Sciatic nerve (tissue), 2 donors: ENCODE measurements at regions not wholly inside any gene's neighbourhood (a gene's known extent, or its start where the extent isn't known, plus 50 kb on each side); places are given as distances from the start of the nearest gene placed in this dataset.
A peak's percentile ranks its signal among the peaks of the same experiment; 100 is the strongest.

Experiments used
- ATAC-seq: fragments of 200-7000 bp; cut with Tn5 transposase; one replicate; pipeline ENCODE4 v1.9.1; 2020; ENCODE audit warnings: mild to moderate bottlenecking, moderate library complexity
- DNase-seq: peaks from one replicate; pipeline ENCODE4 v3.0.0-alpha.2; 2020; ENCODE audit warnings: low spot score
- intact Hi-C: fragments of 100-400 bp; cut with DNase I; formaldehyde crosslinking; loops from one replicate; pipeline ENCODE4 v1.14.2; 2022
- donor health status: DM: no; HTN: no; CAD: no.
- donor health status: DM: no; HTN: no; CAD: no.

- no peak for ATAC-seq
- intact Hi-C loops = no loop called here
- no peak for DNase-seq
These were observed 90.8 kb upstream of the RAB4A start for GRCh38 chr1:229180161-229180560.

GRCh38 chr1:229181419-229181818 lies 89.5 kb upstream of the RAB4A start:
- intact Hi-C loops = no loop called here
- DNase-seq (no peak), ATAC-seq (no peak)

- intact Hi-C loops = no loop called here
- no peak for DNase-seq
- ATAC-seq = no peak
These were observed 87.3 kb upstream of the RAB4A start for GRCh38 chr1:229183588-229183987.

GRCh38 chr1:229184066-229184465 lies 86.8 kb upstream of the RAB4A start:
- intact Hi-C loops = no loop called here
- ATAC-seq = no peak

GRCh38 chr1:229185963-229186362 lies 84.9 kb upstream of the RAB4A start:
- ATAC-seq = no peak
- intact Hi-C loops = no loop called here
- no peak for DNase-seq

More at GRCh38 chr1:229184066-229184465, 86.8 kb upstream of the RAB4A start:
- no peak for DNase-seq

GRCh38 chr1:229186373-229187056 lies 84.4 kb upstream of the RAB4A start:
- intact Hi-C loops = no loop called here
- ATAC-seq = peak; percentile 26
- no peak for DNase-seq

- no peak for ATAC-seq
- intact Hi-C loops = no loop called here
- DNase-seq = no peak
These were observed 80.8 kb upstream of the RAB4A start for GRCh38 chr1:229190057-229190575.

- DNase-seq (no peak), ATAC-seq (no peak)
- intact Hi-C loops = no loop called here
These were observed 79.7 kb upstream of the RAB4A start for GRCh38 chr1:229191066-229191674.

- intact Hi-C loops = no loop called here
- no peak for DNase-seq
These were observed 78.9 kb upstream of the RAB4A start for GRCh38 chr1:229192031-229192430.

GRCh38 chr1:229192853-229193252 lies 78.1 kb upstream of the RAB4A start:
- DNase-seq = no peak
- no peak for ATAC-seq
- intact Hi-C loops = no loop called here

More at GRCh38 chr1:229192031-229192430, 78.9 kb upstream of the RAB4A start:
- ATAC-seq = no peak

GRCh38 chr1:229194096-229194495 lies 76.8 kb upstream of the RAB4A start:
- no peak for DNase-seq
- ATAC-seq = no peak
- intact Hi-C loops = no loop called here

GRCh38 chr1:229195246-229195645 lies 75.7 kb upstream of the RAB4A start:
- intact Hi-C loops = no loop called here
- DNase-seq (no peak), ATAC-seq (no peak)

- ATAC-seq (no peak), DNase-seq (no peak)
- intact Hi-C loops = no loop called here
These were observed 74.3 kb upstream of the RAB4A start for GRCh38 chr1:229196404-229197264.

- ATAC-seq = no peak
- intact Hi-C loops = no loop called here
- DNase-seq = no peak
These were observed 73.7 kb upstream of the RAB4A start for GRCh38 chr1:229197265-229197585.

GRCh38 chr1:229199261-229200243 lies 71.4 kb upstream of the RAB4A start:
- DNase-seq = no peak
- ATAC-seq = peak; percentile 72
- intact Hi-C loops = no loop called here

- DNase-seq = no peak
- intact Hi-C loops = no loop called here
- ATAC-seq = no peak
These were observed 67.7 kb upstream of the RAB4A start for GRCh38 chr1:229203030-229203751.

- intact Hi-C loops = no loop called here
- ATAC-seq (no peak), DNase-seq (no peak)
These were observed 66.8 kb upstream of the RAB4A start for GRCh38 chr1:229203991-229204632.
